Retinal pigment epithelial cell (primary cell): ENCODE measurements at regions not wholly inside any gene's neighbourhood (a gene's known extent, or its start where the extent isn't known, plus 50 kb on each side); places are given as distances from the start of the nearest gene placed in this dataset.

Experiments
- DNase-seq: peaks from one replicate; pipeline ENCODE4 v3.0.0-alpha.2; 2010; ENCODE audit warnings: low read depth
- H3K4me3 ChIP-seq: 2 replicates; pipeline ENCODE4 v1.5.1; 2011; ENCODE audit warnings: mild to moderate bottlenecking, low read length, control low read depth, moderate library complexity
- CTCF ChIP-seq: conservative IDR thresholded peaks from 2 replicates; pipeline ENCODE4 v1.5.1; 2011; ENCODE audit warnings: low read depth, low read length, control low read depth, inconsistent platforms

- no peak for TF ChIP-seq CTCF
- no peak overlapping the region for H3K4me3 ChIP-seq
- no peak for DNase-seq
Measured at GRCh38 chr15:93706495-93707292, 524.7 kb upstream of the MCTP2 start.

GRCh38 chr15:93705753-93706455 is 525.5 kb upstream of the MCTP2 start:
- no peak for TF ChIP-seq CTCF
- no peak for DNase-seq
- H3K4me3 ChIP-seq: no peak overlapping the region

- DNase-seq: peak; percentile 8
- no peak for TF ChIP-seq CTCF
Measured at GRCh38 chr15:93703092-93703739, 528.1 kb upstream of the MCTP2 start.

GRCh38 chr15:93700051-93700450 is 531.3 kb upstream of the MCTP2 start:
- TF ChIP-seq CTCF: no peak
- no peak for DNase-seq

More at GRCh38 chr15:93703092-93703739, 528.1 kb upstream of the MCTP2 start:
- H3K4me3 ChIP-seq: no peak overlapping the region

GRCh38 chr15:93694033-93694432 is 537.3 kb upstream of the MCTP2 start:
- no peak for DNase-seq

More at GRCh38 chr15:93700051-93700450, 531.3 kb upstream of the MCTP2 start:
- no peak overlapping the region for H3K4me3 ChIP-seq

GRCh38 chr15:93683651-93684050 is 547.7 kb upstream of the MCTP2 start:
- no peak for DNase-seq
- no peak overlapping the region for H3K4me3 ChIP-seq
- no peak for TF ChIP-seq CTCF

More at GRCh38 chr15:93694033-93694432, 537.3 kb upstream of the MCTP2 start:
- no peak for TF ChIP-seq CTCF
- no peak overlapping the region for H3K4me3 ChIP-seq
